ENCODE measurements at regions not wholly inside any gene's neighbourhood (a gene's known extent, or its start where the extent isn't known, plus 50 kb on each side); places are given as distances from the start of the nearest gene placed in this dataset.

- DNase-seq (ENCODE audit: low spot score) = peak; percentile 28
These were observed 51.2 kb upstream of the TCF7 start for GRCh38 chr5:134063188-134063820.

GRCh38 chr5:134059758-134060495, 54.6 kb upstream of the TCF7 start:
- DNase-seq (ENCODE audit: low spot score) = peak; percentile 51

GRCh38 chr5:134055015-134055414, 50.2 kb upstream of the VDAC1 start:
- DNase-seq (ENCODE audit: low spot score) = peak; percentile 78

All from mesenteric fat pad (tissue), 1 donor.